ENCODE measurements at regions not wholly inside any gene's neighbourhood (a gene's known extent, or its start where the extent isn't known, plus 50 kb on each side); places are given as distances from the start of the nearest gene placed in this dataset.

- TF ChIP-seq POLR2AphosphoS5 (IDR thresholded peaks at IDR 0.05) (no peak), POLR2A (IDR thresholded peaks at IDR 0.05) (no peak), CTCF (IDR thresholded peaks at IDR 0.05) (no peak), EP300 (IDR thresholded peaks at IDR 0.05) (no peak)
Measured at GRCh38 chr4:153075836-153076518, 128.3 kb upstream of the TRIM2 start.

All from upper lobe of left lung (tissue), 4 donors.